ENCODE measurements at regions not wholly inside any gene's neighbourhood (a gene's known extent, or its start where the extent isn't known, plus 50 kb on each side); places are given as distances from the start of the nearest gene placed in this dataset.

DNA sequence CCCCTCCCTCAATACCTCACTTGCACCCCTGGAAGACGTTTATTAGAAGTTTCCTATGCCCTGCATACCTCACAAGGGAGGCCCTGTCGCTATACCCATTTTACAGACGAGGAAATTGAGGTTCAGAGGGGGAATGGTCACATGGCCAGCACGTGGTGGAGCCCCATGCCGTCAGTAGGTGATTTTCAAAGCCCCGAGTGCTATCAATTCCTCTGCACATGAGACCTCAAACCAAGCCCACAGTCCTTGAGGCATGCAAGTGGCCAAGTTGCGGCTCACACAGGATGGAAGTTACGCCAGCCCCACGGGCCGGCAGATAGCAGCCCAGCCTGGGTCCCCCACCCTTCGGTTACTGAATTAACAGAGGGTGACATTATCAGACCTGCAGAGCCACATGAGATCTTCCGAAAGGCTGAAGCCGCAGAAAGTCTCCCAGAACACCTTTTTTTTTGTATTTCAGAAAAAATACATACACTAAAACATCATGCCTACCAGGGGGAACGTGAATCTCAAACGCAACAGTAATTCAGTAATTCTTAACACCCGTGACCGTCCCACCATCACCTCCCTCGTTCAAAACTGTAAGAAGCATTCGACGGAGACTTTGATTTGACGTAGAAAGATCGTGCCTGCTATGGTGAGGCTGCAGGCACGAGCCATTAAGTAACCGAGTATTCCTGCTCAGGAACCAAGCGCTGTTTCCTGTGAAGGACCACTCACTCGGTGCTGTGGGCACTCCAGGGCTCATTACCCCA, 129.0 kb downstream of the RFLNA start:
- BruUV-seq (replicated peaks), result no TSS peak
- no peaks in the 10 kb centered on the region for H3K9me3 ChIP-seq (ENCODE audit: control insufficient read depth, insufficient read depth, low read length)
- H3K27ac ChIP-seq (ENCODE audit: insufficient read depth, low read length), result peak overlapping the region; percentile 87
- H3K4me1 ChIP-seq (ENCODE audit: control insufficient read depth, insufficient read depth, low read length), result peaks cover 41% of the 10 kb centered on the region
- H2BK20ac ChIP-seq (ENCODE audit: low read depth, low read length), result peak overlapping the region; percentile 68
- H2AK9ac ChIP-seq (replicated peaks; ENCODE audit: low read depth, low read length, poor library complexity), result peak overlapping the region; percentile 98
- peak overlapping the region; percentile 39 for H2AFZ ChIP-seq (replicated peaks; ENCODE audit: low read length, poor library complexity)
- peaks cover 15% of the 10 kb centered on the region for H4K20me1 ChIP-seq (ENCODE audit: insufficient read depth, low read length)
- ChIA-PET CTCF (no interaction called here), POLR2A (ENCODE audit: unreplicated experiment) (no interaction called here)
- TF ChIP-seq MAZ (IDR thresholded peaks at IDR 0.05; ENCODE audit: borderline replicate concordance, low read depth, low read length), result no peak
- TF ChIP-seq MXI1 (IDR thresholded peaks at IDR 0.05; ENCODE audit: borderline replicate concordance, low read depth, low read length), result no peak
- TF ChIP-seq RFX5 (IDR thresholded peaks at IDR 0.05; ENCODE audit: low read depth, low read length), result no peak
- TF ChIP-seq FOS (IDR thresholded peaks at IDR 0.05; ENCODE audit: low read depth, low read length), result no peak
- TF ChIP-seq BHLHE40 (IDR thresholded peaks at IDR 0.05; ENCODE audit: low read depth, low read length), result no peak
- no peak for TF ChIP-seq SMC3 (IDR thresholded peaks at IDR 0.05; ENCODE audit: low read depth, low read length)
- TF ChIP-seq MAFK (IDR thresholded peaks at IDR 0.05; ENCODE audit: low read depth, low read length), result no peak
- TF ChIP-seq, protein P1, sequence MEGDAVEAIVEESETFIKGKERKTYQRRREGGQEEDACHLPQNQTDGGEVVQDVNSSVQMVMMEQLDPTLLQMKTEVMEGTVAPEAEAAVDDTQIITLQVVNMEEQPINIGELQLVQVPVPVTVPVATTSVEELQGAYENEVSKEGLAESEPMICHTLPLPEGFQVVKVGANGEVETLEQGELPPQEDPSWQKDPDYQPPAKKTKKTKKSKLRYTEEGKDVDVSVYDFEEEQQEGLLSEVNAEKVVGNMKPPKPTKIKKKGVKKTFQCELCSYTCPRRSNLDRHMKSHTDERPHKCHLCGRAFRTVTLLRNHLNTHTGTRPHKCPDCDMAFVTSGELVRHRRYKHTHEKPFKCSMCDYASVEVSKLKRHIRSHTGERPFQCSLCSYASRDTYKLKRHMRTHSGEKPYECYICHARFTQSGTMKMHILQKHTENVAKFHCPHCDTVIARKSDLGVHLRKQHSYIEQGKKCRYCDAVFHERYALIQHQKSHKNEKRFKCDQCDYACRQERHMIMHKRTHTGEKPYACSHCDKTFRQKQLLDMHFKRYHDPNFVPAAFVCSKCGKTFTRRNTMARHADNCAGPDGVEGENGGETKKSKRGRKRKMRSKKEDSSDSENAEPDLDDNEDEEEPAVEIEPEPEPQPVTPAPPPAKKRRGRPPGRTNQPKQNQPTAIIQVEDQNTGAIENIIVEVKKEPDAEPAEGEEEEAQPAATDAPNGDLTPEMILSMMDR (conservative IDR thresholded peaks at IDR 0.05; ENCODE audit: low read depth, low read length), result no peak
- TF ChIP-seq NFE2L2 (IDR thresholded peaks at IDR 0.05; ENCODE audit: low read depth, low read length), result no peak
- peaks cover 31% of the 10 kb centered on the region for H3K36me3 ChIP-seq (ENCODE audit: control insufficient read depth, insufficient read depth, low read length)
- peak overlapping the region; percentile 10; the same call in 1 of the 2 replicates for H3K18ac ChIP-seq (ENCODE audit: low read depth, low read length)
- dilution Hi-C loops (cut with HindIII; ENCODE audit: low sequenced_read_pairs, unreplicated experiment) (no loop called here), in situ Hi-C loops (cut with MboI; ENCODE audit: low sequenced_read_pairs) (no loop called here), intact Hi-C loops (cut with micrococcal nuclease) (loop anchor here (2.0 to 5.0 kb wide), 2 partner anchors 35 to 143 kb away; partner anchors contain the start of gene NCOR2)
- peak overlapping the region; percentile 94 for H3K4ac ChIP-seq (ENCODE audit: low read depth, low read length)
- H4K91ac ChIP-seq (ENCODE audit: insufficient read depth, low read depth, low read length), result peak overlapping the region; percentile 96
- 95% methylated on average over 18 of the region's 26 CpGs; no CpG with 5 or more reads in 1 of the 2 experiments for WGBS, 2 experiments (ENCODE audit: extremely low coverage in 2 of 2, insufficient read length in 1 of 2)
- H2BK5ac ChIP-seq (ENCODE audit: low read depth, low read length, poor library complexity, severe bottlenecking), result peak overlapping the region; percentile 90
- DNase-seq (no peak), ATAC-seq (ENCODE audit: low read depth) (no peak)
- H3K56ac ChIP-seq (ENCODE audit: extremely low read depth, insufficient read depth, low read length), result peak overlapping the region; percentile 54; the same call in 1 of the 2 replicates
- peak overlapping the region; percentile 84 to 97; a peak in 3 of 4 replicates for H4K8ac ChIP-seq (ENCODE audit: low read depth in 2 of 2, low read length in 2 of 2)
- H2BK15ac ChIP-seq (ENCODE audit: low read depth, low read length), result 0 out of 3 replicates have a peak overlapping the region, but pooled peaks have one; percentile 52
- peaks cover 3% of the 10 kb centered on the region; the same call in 1 of the 2 replicates for H3K9me1 ChIP-seq (ENCODE audit: insufficient read depth, low read length)
- H3K9ac ChIP-seq (ENCODE audit: low read depth, low read length), result peak overlapping the region; percentile 50
- no peak overlapping the region for H3K4me2 ChIP-seq (ENCODE audit: low read depth, low read length)
- peak overlapping the region; percentile 88 for H2BK120ac ChIP-seq (ENCODE audit: low read depth, low read length)
- peak overlapping the region; percentile 79 for H3K23ac ChIP-seq (ENCODE audit: low read depth, low read length)
- H3K14ac ChIP-seq (replicated peaks; ENCODE audit: low read depth, low read length), result peak overlapping the region; percentile 57
- H3K4me3 ChIP-seq (ENCODE audit: insufficient read depth, low read depth, low read length), result no peak overlapping the region
- peak overlapping the region; percentile 17 for H4K5ac ChIP-seq (ENCODE audit: low read depth, low read length)
- peak overlapping the region; percentile 88 for H2AK5ac ChIP-seq (ENCODE audit: low read depth, low read length)
- H3K27me3 ChIP-seq (ENCODE audit: control insufficient read depth, insufficient read depth, low read length), result no peaks in the 10 kb centered on the region
- H3K79me1 ChIP-seq (ENCODE audit: low read depth in 1 of 2, low read length in 2 of 2), result peaks cover 28 to 52% of the 10 kb centered on the region in 2 experiments

Data from IMR-90 (cell line).